ENCODE measurements at regions not wholly inside any gene's neighbourhood (a gene's known extent, or its start where the extent isn't known, plus 50 kb on each side); places are given as distances from the start of the nearest gene placed in this dataset.

DNA sequence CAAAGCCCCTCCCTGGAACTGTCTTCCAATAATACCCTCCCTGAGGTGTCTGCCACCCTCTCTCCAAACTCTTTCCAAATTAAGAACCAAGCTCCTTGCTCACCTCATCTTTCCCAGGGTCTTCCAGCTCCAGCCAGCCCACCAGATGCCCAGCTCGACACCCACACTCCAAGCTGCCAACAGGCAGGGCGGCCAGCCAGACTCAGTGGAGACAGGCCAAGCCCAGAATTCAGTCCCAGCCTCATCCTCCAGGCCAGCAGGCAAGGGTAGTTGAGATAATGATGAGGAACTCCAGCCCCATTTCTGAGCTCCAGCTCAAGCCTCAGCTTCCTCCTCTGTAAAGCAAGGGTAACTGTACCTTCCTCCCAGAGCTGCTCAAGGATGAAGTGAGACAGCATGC, 132.9 kb downstream of the CHST1 start:
- TF ChIP-seq POLR2A (IDR thresholded peaks at IDR 0.05), result no peak
- TF ChIP-seq, protein P1, sequence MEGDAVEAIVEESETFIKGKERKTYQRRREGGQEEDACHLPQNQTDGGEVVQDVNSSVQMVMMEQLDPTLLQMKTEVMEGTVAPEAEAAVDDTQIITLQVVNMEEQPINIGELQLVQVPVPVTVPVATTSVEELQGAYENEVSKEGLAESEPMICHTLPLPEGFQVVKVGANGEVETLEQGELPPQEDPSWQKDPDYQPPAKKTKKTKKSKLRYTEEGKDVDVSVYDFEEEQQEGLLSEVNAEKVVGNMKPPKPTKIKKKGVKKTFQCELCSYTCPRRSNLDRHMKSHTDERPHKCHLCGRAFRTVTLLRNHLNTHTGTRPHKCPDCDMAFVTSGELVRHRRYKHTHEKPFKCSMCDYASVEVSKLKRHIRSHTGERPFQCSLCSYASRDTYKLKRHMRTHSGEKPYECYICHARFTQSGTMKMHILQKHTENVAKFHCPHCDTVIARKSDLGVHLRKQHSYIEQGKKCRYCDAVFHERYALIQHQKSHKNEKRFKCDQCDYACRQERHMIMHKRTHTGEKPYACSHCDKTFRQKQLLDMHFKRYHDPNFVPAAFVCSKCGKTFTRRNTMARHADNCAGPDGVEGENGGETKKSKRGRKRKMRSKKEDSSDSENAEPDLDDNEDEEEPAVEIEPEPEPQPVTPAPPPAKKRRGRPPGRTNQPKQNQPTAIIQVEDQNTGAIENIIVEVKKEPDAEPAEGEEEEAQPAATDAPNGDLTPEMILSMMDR (IDR thresholded peaks at IDR 0.05), result no peak
- Histone ChIP-seq H3K36me3 (no peaks in the 10 kb centered on the region), H3K27me3 (no peaks in the 10 kb centered on the region), H3K4me1 (no peaks in the 10 kb centered on the region), H3K27ac (no peak overlapping the region), H3K9me3 (no peaks in the 10 kb centered on the region), H3K4me3 (no peak overlapping the region)
- intact Hi-C loops (cut with DNase I; ENCODE audit: low total_unique reads), result no loop called here
- DNase-seq, result no peak

DNA sequence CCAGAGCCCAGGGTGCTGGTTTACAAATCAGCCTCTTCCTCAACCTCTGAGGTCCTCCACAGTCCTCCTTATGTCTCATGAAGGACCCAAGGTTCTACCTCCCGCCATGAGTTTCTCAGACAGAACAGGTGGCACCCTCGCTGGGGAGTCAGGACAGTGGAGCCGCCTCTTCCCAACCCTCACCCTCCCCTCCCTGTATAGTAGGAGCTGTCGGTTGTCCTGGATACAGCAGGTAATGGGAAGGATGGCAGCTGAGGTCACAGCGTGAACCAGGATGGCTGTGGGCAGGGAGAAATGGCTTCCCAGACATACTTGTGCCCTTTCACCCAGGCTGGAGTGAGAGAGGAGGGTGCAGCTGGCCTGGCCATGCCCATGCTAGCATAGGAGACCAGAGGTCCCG, 134.6 kb downstream of the CHST1 start:
- Histone ChIP-seq H3K27me3 (no peaks in the 10 kb centered on the region), H3K36me3 (no peaks in the 10 kb centered on the region), H3K9me3 (no peaks in the 10 kb centered on the region), H3K27ac (no peak overlapping the region), H3K4me3 (no peak overlapping the region), H3K4me1 (no peaks in the 10 kb centered on the region)
- no peak for TF ChIP-seq POLR2A (IDR thresholded peaks at IDR 0.05)
- TF ChIP-seq, protein P1 (IDR thresholded peaks at IDR 0.05), result no peak
- no peak for DNase-seq
- intact Hi-C loops (cut with DNase I; ENCODE audit: low total_unique reads), result no loop called here

DNA sequence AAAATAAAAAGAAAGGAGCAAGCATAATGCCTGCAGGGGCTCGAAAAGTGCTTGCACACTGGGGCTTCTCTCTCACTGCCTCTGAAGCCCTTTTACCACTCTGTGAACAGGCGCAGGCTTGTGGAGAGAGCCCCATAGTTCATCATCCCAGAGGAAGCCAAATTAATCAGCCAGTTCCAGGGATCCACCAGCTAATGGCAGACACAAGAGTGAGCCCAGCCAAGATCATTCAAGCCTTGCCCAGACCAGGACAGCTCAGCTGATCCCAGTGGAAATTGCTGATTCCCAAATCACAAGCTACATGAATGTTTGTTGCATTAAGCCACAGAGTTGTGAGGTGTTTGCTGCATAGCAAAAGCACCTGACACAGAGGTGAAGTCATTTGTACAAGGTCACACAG, 135.3 kb downstream of the CHST1 start:
- Histone ChIP-seq H3K27ac (no peak overlapping the region), H3K4me1 (no peaks in the 10 kb centered on the region), H3K36me3 (no peaks in the 10 kb centered on the region), H3K9me3 (no peaks in the 10 kb centered on the region), H3K27me3 (no peaks in the 10 kb centered on the region), H3K4me3 (no peak overlapping the region)
- TF ChIP-seq POLR2A (IDR thresholded peaks at IDR 0.05), result no peak
- TF ChIP-seq, protein P1 (IDR thresholded peaks at IDR 0.05), result no peak
- intact Hi-C loops (cut with DNase I; ENCODE audit: low total_unique reads), result no loop called here
- no peak for DNase-seq

DNA sequence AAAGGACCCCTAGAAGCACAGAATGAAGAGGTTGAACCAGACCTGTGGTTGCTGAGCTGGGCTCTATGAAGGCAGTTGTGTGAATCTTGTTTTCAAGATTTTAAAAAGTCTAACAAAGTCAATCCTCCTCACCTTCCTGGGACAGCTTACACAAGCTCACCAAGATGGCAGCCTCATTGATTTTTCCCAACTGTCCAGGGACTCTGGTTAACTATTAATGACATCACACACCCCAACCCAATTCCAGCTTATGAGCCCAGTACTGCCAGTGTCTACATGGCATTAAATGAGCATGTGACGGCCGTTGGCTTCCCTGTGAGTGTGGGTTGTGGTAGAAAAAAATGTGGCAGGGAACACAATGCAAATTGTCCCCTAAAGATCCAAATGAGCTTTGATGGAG, 137.0 kb downstream of the CHST1 start:
- Histone ChIP-seq H3K9me3 (no peaks in the 10 kb centered on the region), H3K4me1 (no peaks in the 10 kb centered on the region), H3K4me3 (no peak overlapping the region), H3K27ac (no peak overlapping the region), H3K27me3 (no peaks in the 10 kb centered on the region), H3K36me3 (no peaks in the 10 kb centered on the region)
- TF ChIP-seq, protein P1 (IDR thresholded peaks at IDR 0.05), result no peak
- TF ChIP-seq POLR2A (IDR thresholded peaks at IDR 0.05), result no peak
- intact Hi-C loops (cut with DNase I; ENCODE audit: low total_unique reads), result no loop called here
- DNase-seq, result no peak

DNA sequence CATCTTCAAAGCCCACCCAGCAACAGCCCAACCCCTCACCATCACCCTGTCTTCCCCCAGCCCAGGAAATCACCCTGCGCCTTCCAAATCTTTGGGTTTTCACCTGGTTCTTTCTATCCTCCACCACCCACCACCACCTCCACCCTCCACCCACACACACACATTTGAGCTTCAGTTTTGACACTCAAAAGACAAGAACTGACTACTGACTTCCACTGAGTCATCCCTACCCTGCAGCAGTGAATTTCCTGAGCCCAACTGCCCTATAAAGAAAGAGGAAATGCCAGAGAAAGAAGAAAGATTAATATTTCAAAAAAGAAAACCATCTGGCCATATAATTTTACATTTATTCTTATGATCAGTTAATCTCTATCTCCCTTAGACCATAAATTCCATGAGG, 137.5 kb downstream of the CHST1 start:
- no peak overlapping the region for H3K27ac ChIP-seq

More for the DNA sequence above, 137.5 kb downstream of the CHST1 start:
- TF ChIP-seq POLR2A (IDR thresholded peaks at IDR 0.05), result no peak
- TF ChIP-seq, protein P1 (IDR thresholded peaks at IDR 0.05), result no peak
- Histone ChIP-seq H3K27me3 (no peaks in the 10 kb centered on the region), H3K4me3 (no peak overlapping the region), H3K36me3 (no peaks in the 10 kb centered on the region), H3K9me3 (no peaks in the 10 kb centered on the region), H3K4me1 (no peaks in the 10 kb centered on the region)
- intact Hi-C loops (cut with DNase I; ENCODE audit: low total_unique reads), result no loop called here
- no peak for DNase-seq

All from uterus (tissue), 3 donors.